Adrenal gland (tissue), 9 donors: ENCODE measurements at regions not wholly inside any gene's neighbourhood (a gene's known extent, or its start where the extent isn't known, plus 50 kb on each side); places are given as distances from the start of the nearest gene placed in this dataset.
A peak's percentile ranks its signal among the peaks of the same experiment; 100 is the strongest.

Experiments
- DNase-seq, 7 donors: peaks; one replicate each; pipeline ENCODE4 v3.0.0-alpha.2; 2019 to 2020
- H3K27ac ChIP-seq, 5 donors: fragments of 200-600 bp; sonication (generic) in 4 of 5; 1 replicate in 3 of 5; 2 replicates in 2 of 5; pipeline versions ENCODE4 v1.5.1 to v1.8.0; 2016 to 2020; ENCODE audit warnings: mild to moderate bottlenecking in 1 of 5
- H3K27me3 ChIP-seq: fragments of 200-600 bp; 2 replicates; pipeline ENCODE4 v1.8.0; 2021
- H3K36me3 ChIP-seq, 2 donors: fragments of 200-600 bp; replicated peaks in 1 of 2; 1 replicate in 1 of 2; 2 replicates in 1 of 2; pipeline versions ENCODE4 v1.5.1 to v1.8.0; 2018 to 2022
- H3K4me1 ChIP-seq, 2 donors: fragments of 200-600 bp; replicated peaks in 1 of 2; 1 replicate in 1 of 2; 2 replicates in 1 of 2; pipeline versions ENCODE4 v1.5.1 to v1.8.0; 2018 to 2021
- H3K4me3 ChIP-seq, 4 donors: fragments of 200-600 bp; sonication (generic) in 3 of 4; one replicate each; pipeline ENCODE4 v1.5.1; 2016 to 2018
- H3K9me3 ChIP-seq, 3 donors: fragments of 200-600 bp; sonication (generic) in 1 of 3; replicated peaks in 1 of 3; 1 replicate in 2 of 3; 2 replicates in 1 of 3; pipeline versions ENCODE4 v1.5.1 to v1.8.0; 2016 to 2021
- CTCF ChIP-seq, 6 experiments: fragments of 450-650 bp in 4 of 6; fragments of 200-600 bp in 2 of 6; sonication (generic) in 1 of 6; IDR thresholded peaks; 1 replicate in 5 of 6; 2 replicates in 1 of 6; pipeline versions ENCODE4 v1.5.1 to v1.8.0; 2016 to 2021; ENCODE audit warnings: antibody characterized with exemption in 6 of 6, mild to moderate bottlenecking in 2 of 6, moderate library complexity in 1 of 6
- POLR2A ChIP-seq, 2 donors: fragments of 450-650 bp; IDR thresholded peaks; one replicate each; pipeline ENCODE4 v1.6.1; 2017; ENCODE audit warnings: antibody characterized with exemption in 2 of 2, mild to moderate bottlenecking in 2 of 2, moderate library complexity in 1 of 2
- WGBS, 4 donors: extraction: QIAGEN DNeasy Blood & Tissue Kit in 2 of 4; methylation state at CpG; one replicate each; pipeline versions ENCODE4 v1.1.5 to v1.1.7; 2013 to 2017; 5-methylcytosine and 5-hydroxymethylcytosine counted together
- intact Hi-C, 2 donors: fragments of 100-400 bp; cut with DNase I; formaldehyde crosslinking; loops; one replicate each; pipeline versions ENCODE4 v1.14.1 to v1.15.0; 2022 to 2023
- donor health status: healthy with polysubstance abuse.
- donor health status: Bipolar disorder and iron deficiency.
- donor health status: DM: yes; HTN: yes; CAD: no.
- donor health status: DM: no; HTN: no; CAD: no.
- donor health status: DM: no; HTN: no; CAD: no.

GRCh38 chr2:48209214-48209885 lies 105.1 kb upstream of the FOXN2 start:
- no peaks in the 10 kb centered on the region for H3K27me3 ChIP-seq
- intact Hi-C loops = no loop called here
- no peak overlapping the region for H3K4me3 ChIP-seq
- DNase-seq = peak in 2 of 7 donors; percentile 24 to 26
- no peaks in the 10 kb centered on the region for H3K36me3 ChIP-seq
- H3K9me3 ChIP-seq = no peaks in the 10 kb centered on the region
- H3K27ac ChIP-seq = no peak overlapping the region
- no peaks in the 10 kb centered on the region for H3K4me1 ChIP-seq
- TF ChIP-seq CTCF (IDR thresholded peaks at IDR 0.05) (no peak), POLR2A (IDR thresholded peaks at IDR 0.05) (no peak)

GRCh38 chr2:48210189-48210588 lies 104.3 kb upstream of the FOXN2 start:
- Histone ChIP-seq H3K4me3 (no peak overlapping the region), H3K36me3 (no peaks in the 10 kb centered on the region), H3K27ac (no peak overlapping the region), H3K4me1 (no peaks in the 10 kb centered on the region), H3K9me3 (no peaks in the 10 kb centered on the region), H3K27me3 (no peaks in the 10 kb centered on the region)
- intact Hi-C loops = no loop called here
- 89 to 95% (median 93%) methylated on average over 2 of the region's 2 CpGs for WGBS, 4 donors
- TF ChIP-seq POLR2A (IDR thresholded peaks at IDR 0.05) (no peak), CTCF (IDR thresholded peaks at IDR 0.05) (no peak)
- DNase-seq = no peak

GRCh38 chr2:48213646-48214045 lies 100.8 kb upstream of the FOXN2 start:
- Histone ChIP-seq H3K4me1 (no peaks in the 10 kb centered on the region), H3K27ac (no peak overlapping the region), H3K27me3 (no peaks in the 10 kb centered on the region), H3K36me3 (no peaks in the 10 kb centered on the region), H3K9me3 (no peaks in the 10 kb centered on the region), H3K4me3 (no peak overlapping the region)
- TF ChIP-seq POLR2A (IDR thresholded peaks at IDR 0.05) = no peak
- no peak for TF ChIP-seq CTCF (IDR thresholded peaks at IDR 0.05)
- no peak for DNase-seq
- 87 to 92% (median 88%) methylated on average over 3 of the region's 3 CpGs for WGBS, 4 donors
- intact Hi-C loops = no loop called here

- no peak for DNase-seq
- no peak overlapping the region for H3K27ac ChIP-seq
- 75 to 94% (median 87%) methylated on average over 2 of the region's 2 CpGs for WGBS, 4 donors
- TF ChIP-seq CTCF (IDR thresholded peaks at IDR 0.05) (no peak), POLR2A (IDR thresholded peaks at IDR 0.05) (no peak)
- H3K4me3 ChIP-seq = no peak overlapping the region
- H3K9me3 ChIP-seq = no peaks in the 10 kb centered on the region
- intact Hi-C loops = no loop called here
- no peaks in the 10 kb centered on the region for H3K4me1 ChIP-seq
- H3K27me3 ChIP-seq = no peaks in the 10 kb centered on the region
- no peaks in the 10 kb centered on the region for H3K36me3 ChIP-seq
Observed at GRCh38 chr2:48218169-48218568, 96.3 kb upstream of the FOXN2 start.
